ENCODE measurements at regions not wholly inside any gene's neighbourhood (a gene's known extent, or its start where the extent isn't known, plus 50 kb on each side); places are given as distances from the start of the nearest gene placed in this dataset.
"Not testable (repeated sequence)": the region's sequence is repeated elsewhere in the genome, so short reads cannot be mapped to it uniquely, and the experiment has no call there.

GRCh38 chr6:60571293-60572016, 1714.6 kb downstream of the KHDRBS2 start:
- TF ChIP-seq CTCF (conservative IDR thresholded peaks at IDR 0.05 in 1 of 2, IDR thresholded peaks at IDR 0.05 in 1 of 2; ENCODE audit: low read depth in 1 of 2, low read length in 2 of 2); EZH2 (IDR thresholded peaks at IDR 0.05; ENCODE audit: low read length, missing control alignments): not testable (repeated sequence)

All from fibroblast of lung (primary cell).